Skeletal muscle cell (primary cell): ENCODE measurements at regions not wholly inside any gene's neighbourhood (a gene's known extent, or its start where the extent isn't known, plus 50 kb on each side); places are given as distances from the start of the nearest gene placed in this dataset.

Source experiments
- DNase-seq: peaks from one replicate; pipeline ENCODE4 v3.0.0-alpha.2; 2010; ENCODE audit warnings: low read depth
- H3K4me3 ChIP-seq: 2 replicates; pipeline ENCODE4 v1.5.1; 2011; ENCODE audit warnings: low read depth, mild to moderate bottlenecking, control low read depth, low read length, moderate library complexity

DNA sequence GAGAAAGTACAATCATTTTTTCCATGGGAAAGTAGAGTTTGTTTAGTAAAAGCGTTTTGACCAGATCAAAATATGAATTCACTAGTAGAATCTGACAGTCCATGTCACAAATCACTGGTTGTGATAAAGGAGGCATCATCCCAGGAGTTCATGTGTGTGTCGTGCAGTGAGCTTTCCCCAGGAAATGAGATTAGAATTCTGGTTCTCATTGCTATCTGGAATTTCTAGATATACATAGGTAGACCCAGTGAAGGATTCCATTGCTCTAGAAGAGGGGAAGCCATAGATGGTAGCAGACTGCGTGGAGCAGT, 206.6 kb downstream of the NCK2 start:
- no peak for DNase-seq
- no peak overlapping the region for H3K4me3 ChIP-seq

GRCh38 chr2:105950521-105951383, 206.0 kb downstream of the NCK2 start:
- DNase-seq = no peak
- H3K4me3 ChIP-seq = no peak overlapping the region

GRCh38 chr2:105943977-105944376, 199.3 kb downstream of the NCK2 start:
- no peak for DNase-seq
- no peak overlapping the region for H3K4me3 ChIP-seq
